Activated naive CD4-positive, alpha-beta T cell treated with anti-CD3 and anti-CD28 coated beads, Interleukin-2, amount 50 U/mL, for 72 hours (primary cell): ENCODE measurements at regions not wholly inside any gene's neighbourhood (a gene's known extent, or its start where the extent isn't known, plus 50 kb on each side); places are given as distances from the start of the nearest gene placed in this dataset.
"Not testable (repeated sequence)": the region's sequence is repeated elsewhere in the genome, so short reads cannot be mapped to it uniquely, and the experiment has no call there.

Experiments used
- ATAC-seq, 2 donors: fragments of 150-1000 bp; cut with Tn5 transposase; 2 replicates each; pipeline ENCODE4 v1.10.0; 2021; ENCODE audit warnings: mild to moderate bottlenecking in 2 of 2, moderate library complexity in 2 of 2
- DNase-seq, 2 donors: peaks; one replicate each; pipeline ENCODE4 v3.0.0; 2021 to 2022; ENCODE audit warnings: low spot score in 2 of 2
- H3K27ac Mint-ChIP-seq, 2 donors: one replicate each; pipeline ENCODE4 v1.8.0; 2022; ENCODE audit warnings: mild to moderate bottlenecking in 2 of 2, mixed read lengths in 2 of 2
- H3K36me3 Mint-ChIP-seq, 2 donors: one replicate each; pipeline ENCODE4 v1.8.0; 2022; ENCODE audit warnings: mixed read lengths in 2 of 2
- H3K9me3 Mint-ChIP-seq, 2 donors: one replicate each; pipeline ENCODE4 v1.8.0; 2022; ENCODE audit warnings: mixed read lengths in 2 of 2

DNA sequence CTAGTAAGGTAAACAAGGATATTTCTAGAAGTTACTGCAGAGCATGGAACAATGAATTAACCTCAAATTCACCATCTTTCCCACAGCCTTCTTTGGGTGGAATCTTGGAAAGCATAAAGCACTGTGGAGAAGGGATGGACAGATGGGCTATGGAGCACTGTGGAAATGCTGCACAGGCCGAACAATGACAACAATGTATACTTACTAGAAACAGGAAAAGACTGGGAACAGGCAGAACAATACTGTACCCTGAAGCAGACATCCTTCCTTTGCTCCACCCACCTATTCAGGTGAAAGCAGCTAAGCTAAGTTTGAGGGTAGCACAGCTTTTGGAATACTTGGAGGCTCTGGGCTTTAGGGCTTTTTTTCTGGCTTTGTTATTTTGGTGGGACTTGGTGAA lies 250.6 kb upstream of the KLF8 start:
- DNase-seq, result no peak
- Mint-ChIP-seq H3K27ac (no peak overlapping the region), H3K36me3 (peaks cover 15 to 19% of the 10 kb centered on the region in 2 donors), H3K9me3 (peaks cover 22 to 26% of the 10 kb centered on the region in 2 donors)
- no peak for ATAC-seq

DNA sequence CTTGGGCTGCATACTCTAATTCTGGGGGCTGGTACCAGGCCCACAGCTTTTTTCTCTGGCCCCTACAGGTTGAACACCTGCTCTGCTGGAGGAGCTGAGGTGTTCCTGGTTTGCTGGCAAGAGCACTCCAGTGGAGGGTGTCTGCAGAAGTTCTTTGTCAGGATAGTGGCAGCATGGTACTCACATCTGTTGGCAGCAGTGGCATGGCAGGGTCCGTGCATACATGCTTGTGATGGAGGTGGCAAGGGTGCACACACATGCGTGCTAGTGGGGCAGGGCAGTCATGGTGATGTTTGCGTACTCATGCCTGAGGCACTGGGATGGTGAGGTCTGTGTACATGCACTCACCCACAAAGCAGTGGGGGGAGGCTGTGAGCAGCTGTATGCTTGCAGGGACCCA lies 235.5 kb upstream of the KLF8 start:
- Mint-ChIP-seq H3K36me3 (peaks cover 10 to 21% of the 10 kb centered on the region in 2 donors), H3K27ac (no peak overlapping the region), H3K9me3 (peaks cover 17 to 19% of the 10 kb centered on the region in 2 donors)
- DNase-seq (no peak), ATAC-seq (no peak)

DNA sequence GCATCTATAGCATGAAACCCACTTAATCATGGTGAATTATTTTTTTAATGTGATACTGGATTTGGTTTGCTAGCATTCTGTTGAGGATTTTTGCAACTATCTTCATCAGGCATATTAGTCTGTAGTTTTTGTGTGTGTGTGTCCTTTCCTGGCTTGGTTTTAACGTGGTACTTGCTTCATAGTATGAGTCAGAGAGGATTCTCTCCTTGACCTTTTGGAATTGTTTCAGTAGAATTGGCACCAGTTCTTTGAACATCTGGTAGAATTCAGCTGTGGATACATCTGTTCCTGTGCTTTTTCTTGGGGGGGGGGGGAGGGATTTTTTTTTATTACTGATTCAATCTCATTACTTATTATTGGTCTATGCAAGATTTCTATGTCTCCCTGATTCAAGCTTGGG lies 232.0 kb upstream of the KLF8 start:
- DNase-seq (no peak), ATAC-seq (no peak)
- no peak overlapping the region for H3K27ac Mint-ChIP-seq

DNA sequence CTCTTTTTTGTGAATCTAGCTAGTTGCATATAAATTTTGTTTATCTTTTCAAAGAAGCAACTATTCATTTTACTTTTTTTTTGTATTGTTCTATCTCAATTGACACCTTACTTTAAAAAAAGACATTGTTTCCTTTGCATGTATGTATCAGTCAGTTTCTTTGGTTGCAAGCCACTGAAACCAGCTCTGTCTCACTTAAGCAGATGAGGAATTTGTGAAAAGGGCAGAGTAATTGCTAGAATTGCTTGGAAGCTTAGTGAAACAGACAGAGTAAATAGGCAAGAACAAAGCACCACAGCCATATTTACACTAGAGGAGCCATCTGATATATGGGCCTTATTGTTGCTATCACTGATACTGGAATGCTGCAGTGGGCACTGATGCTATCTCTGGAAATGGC lies 231.4 kb upstream of the KLF8 start:
- ATAC-seq, result no peak
- Mint-ChIP-seq H3K27ac (no peak overlapping the region), H3K9me3 (no peaks in the 10 kb centered on the region), H3K36me3 (peaks cover 0 to 5% of the 10 kb centered on the region in 2 donors)
- no peak for DNase-seq

More for the DNA sequence above, 232.0 kb upstream of the KLF8 start:
- Mint-ChIP-seq H3K9me3 (peaks cover 1 to 3% of the 10 kb centered on the region in 2 donors), H3K36me3 (peaks cover 0 to 5% of the 10 kb centered on the region in 2 donors)

DNA sequence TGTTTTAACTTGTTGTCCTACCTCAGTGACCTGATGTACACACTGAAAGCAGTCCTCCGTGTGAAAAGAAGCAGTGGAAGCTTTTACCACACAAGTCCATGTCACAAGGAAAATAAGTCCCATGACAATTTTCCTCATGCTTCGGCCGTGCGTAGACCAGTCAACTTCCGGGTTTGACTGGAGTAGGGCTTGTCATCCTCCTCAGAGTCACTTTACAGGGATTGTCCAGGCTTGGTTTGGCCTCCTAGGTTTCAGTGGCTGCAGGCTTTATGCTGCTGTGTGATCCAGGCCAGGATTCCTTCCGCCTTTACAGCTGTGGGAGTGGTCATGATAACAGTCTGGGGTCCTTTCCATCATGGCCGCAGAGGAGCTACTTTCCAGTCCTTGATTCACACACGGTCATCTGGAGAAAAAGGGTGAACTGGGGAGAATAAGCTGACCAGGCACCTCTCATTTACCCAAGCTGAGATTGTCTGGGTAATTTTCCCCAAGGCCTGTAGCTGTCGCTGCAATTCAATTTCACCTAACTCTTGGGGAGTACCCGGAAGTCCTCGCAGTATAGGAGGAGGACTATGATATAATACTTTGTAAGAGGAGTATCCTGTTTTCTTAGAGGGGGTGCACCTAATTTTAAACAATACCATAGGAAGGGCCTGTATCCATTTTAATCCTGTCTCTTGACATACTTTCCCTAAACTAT lies 206.1 kb upstream of the KLF8 start:
- no peaks in the 10 kb centered on the region for H3K9me3 Mint-ChIP-seq
- no peak for DNase-seq
- H3K36me3 Mint-ChIP-seq, result no peaks in the 10 kb centered on the region
- no peak overlapping the region for H3K27ac Mint-ChIP-seq
- ATAC-seq, result no peak

GRCh38 chrX:56026815-56027214 lies 205.3 kb upstream of the KLF8 start:
- no peak for ATAC-seq
- no peaks in the 10 kb centered on the region for H3K36me3 Mint-ChIP-seq
- DNase-seq, result no peak
- no peaks in the 10 kb centered on the region for H3K9me3 Mint-ChIP-seq
- no peak overlapping the region for H3K27ac Mint-ChIP-seq

DNA sequence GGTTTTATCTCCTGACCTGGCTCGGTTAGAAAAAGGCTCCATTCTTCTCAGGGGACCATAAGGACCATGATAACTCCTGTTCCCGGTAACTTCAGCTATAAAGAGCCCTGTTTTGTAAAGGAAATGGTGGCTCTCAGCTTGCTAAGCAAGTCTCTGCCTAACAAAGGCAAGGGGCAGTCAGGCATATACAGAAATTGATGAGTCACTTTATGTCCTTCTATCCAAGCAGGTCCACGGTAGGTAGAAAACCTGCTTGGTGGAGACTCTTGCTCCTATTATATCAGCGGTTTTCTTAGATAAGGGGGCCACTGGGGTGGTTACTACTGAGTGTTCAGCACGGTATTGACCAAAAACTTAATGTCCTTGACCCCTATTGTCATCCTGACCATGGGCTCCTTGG lies 203.0 kb upstream of the KLF8 start:
- no peak for DNase-seq
- H3K27ac Mint-ChIP-seq, result no peak overlapping the region
- no peak for ATAC-seq
- H3K36me3 Mint-ChIP-seq, result no peaks in the 10 kb centered on the region
- H3K9me3 Mint-ChIP-seq, result no peaks in the 10 kb centered on the region

- Mint-ChIP-seq H3K9me3 (no peaks in the 10 kb centered on the region), H3K27ac (no peak overlapping the region), H3K36me3 (no peaks in the 10 kb centered on the region)
- DNase-seq, result no peak
- no peak for ATAC-seq
Measured at GRCh38 chrX:56029691-56030090, 202.5 kb upstream of the KLF8 start.

GRCh38 chrX:56031409-56031808 lies 200.7 kb upstream of the KLF8 start:
- ATAC-seq (no peak), DNase-seq (no peak)
- Mint-ChIP-seq H3K36me3 (no peaks in the 10 kb centered on the region), H3K9me3 (peaks cover 3 to 4% of the 10 kb centered on the region in 2 donors), H3K27ac (no peak overlapping the region)

GRCh38 chrX:56033495-56034180 lies 198.5 kb upstream of the KLF8 start:
- Mint-ChIP-seq H3K9me3 (peaks cover 6 to 7% of the 10 kb centered on the region in 2 donors), H3K36me3 (peaks cover 0 to 5% of the 10 kb centered on the region in 2 donors), H3K27ac (no peak overlapping the region)
- ATAC-seq (no peak), DNase-seq (no peak)

DNA sequence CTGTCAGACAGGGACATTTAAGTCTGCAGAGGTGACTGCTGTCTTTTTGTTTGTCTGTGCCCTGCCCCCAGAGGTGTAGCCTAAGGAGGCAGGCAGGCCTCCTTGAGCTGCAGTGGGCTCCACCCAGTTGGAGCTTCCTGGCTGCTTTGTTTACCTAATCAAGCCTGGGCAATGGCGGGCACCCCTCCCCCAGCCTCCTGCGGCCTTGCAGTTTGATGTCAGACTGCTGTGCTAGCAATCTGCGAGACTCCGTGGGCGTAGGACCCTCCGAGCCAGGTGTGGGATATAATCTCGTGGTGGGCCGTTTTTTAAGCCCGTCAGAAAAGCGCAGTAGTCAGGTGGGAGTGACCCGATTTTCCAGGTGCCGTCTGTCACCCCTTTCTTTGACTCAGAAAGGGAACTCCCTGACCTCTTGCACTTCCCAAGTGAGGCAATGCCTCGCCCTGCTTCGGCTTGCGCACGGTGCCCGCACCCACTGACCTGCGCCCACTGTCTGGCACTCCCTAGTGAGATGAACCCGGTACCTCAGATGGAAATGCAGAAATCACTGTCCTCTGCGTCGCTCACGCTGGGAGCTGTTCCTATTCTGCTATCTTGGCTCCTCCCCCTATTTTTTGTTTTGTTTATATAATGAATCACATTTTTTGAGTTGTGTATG lies 179.4 kb upstream of the KLF8 start:
- H3K27ac Mint-ChIP-seq, ATAC-seq, DNase-seq: not testable (repeated sequence)
- Mint-ChIP-seq H3K36me3 (peaks cover 21 to 26% of the 10 kb centered on the region in 2 donors), H3K9me3 (peaks cover 11 to 23% of the 10 kb centered on the region in 2 donors)

DNA sequence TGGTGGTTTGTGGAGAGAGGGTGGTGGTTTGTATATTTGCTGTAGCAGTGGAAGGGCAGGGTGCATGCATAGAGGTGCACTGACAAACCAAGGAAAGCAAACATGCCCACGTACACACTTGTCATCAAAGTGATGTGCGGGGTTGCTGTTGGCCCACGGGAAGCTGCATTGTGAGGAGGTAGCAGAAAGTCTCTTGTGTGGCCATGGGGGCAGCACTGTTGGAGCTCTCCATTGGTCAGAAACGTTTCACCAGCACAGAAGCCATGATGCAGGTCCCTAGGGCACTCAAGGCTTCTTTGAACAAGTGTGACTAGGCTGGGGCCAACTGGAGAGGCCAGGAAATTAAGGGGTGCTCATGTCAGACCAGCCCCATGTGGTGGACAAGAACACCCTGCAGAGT lies 174.8 kb upstream of the KLF8 start:
- ATAC-seq, result no peak
- H3K36me3 Mint-ChIP-seq, result peaks cover 35 to 37% of the 10 kb centered on the region in 2 donors
- DNase-seq, result no peak
- no peak overlapping the region for H3K27ac Mint-ChIP-seq
- H3K9me3 Mint-ChIP-seq, result peaks cover 21 to 29% of the 10 kb centered on the region in 2 donors

GRCh38 chrX:56066016-56066415 lies 166.1 kb upstream of the KLF8 start:
- peak in 1 of 2 donors; percentile 35 for ATAC-seq
- Mint-ChIP-seq H3K27ac (no peak overlapping the region), H3K36me3 (peaks cover 11 to 30% of the 10 kb centered on the region in 2 donors), H3K9me3 (peaks cover 10 to 14% of the 10 kb centered on the region in 2 donors)
- no peak for DNase-seq

GRCh38 chrX:56068274-56068758 lies 163.8 kb upstream of the KLF8 start:
- no peak overlapping the region for H3K27ac Mint-ChIP-seq
- DNase-seq (no peak), ATAC-seq (no peak)
- peaks cover 0 to 4% of the 10 kb centered on the region in 2 donors for H3K9me3 Mint-ChIP-seq
- peaks cover 0 to 7% of the 10 kb centered on the region in 2 donors for H3K36me3 Mint-ChIP-seq

DNA sequence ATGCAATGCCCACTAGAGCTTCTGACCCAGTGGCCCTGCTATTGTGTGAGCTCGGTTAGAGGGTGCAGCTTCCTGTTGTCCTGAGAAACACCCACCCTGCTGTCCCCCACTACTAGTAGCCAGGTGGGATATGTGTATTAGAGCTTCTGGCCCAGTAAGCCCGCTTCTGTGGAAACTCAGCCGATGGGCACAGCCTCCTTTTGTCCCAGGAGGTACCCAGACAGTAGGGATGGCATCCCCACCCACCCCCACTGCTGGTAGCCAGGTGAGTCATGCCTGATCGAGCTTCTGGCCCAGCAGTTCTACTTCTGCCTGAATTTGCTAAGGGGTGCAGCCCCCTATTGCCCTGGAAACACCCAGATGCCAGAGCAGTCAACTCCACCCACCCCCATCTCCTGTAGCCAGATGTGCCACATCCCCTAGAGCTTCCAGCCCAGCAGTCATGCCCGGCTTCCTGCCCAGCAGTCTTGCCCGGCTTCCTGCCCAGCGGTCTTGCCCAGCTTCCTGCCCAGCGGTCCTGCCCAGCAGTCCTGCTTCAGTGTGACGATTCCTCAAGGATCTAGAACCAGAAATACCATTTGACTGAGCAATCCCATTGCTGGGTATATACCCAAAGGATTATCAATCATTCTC lies 162.7 kb upstream of the KLF8 start:
- no peak overlapping the region for H3K27ac Mint-ChIP-seq
- H3K36me3 Mint-ChIP-seq, result peaks cover 0 to 5% of the 10 kb centered on the region in 2 donors
- H3K9me3 Mint-ChIP-seq, result peaks cover 0 to 4% of the 10 kb centered on the region in 2 donors
- ATAC-seq, result no peak
- no peak for DNase-seq

GRCh38 chrX:56089376-56089775 lies 142.8 kb upstream of the KLF8 start:
- H3K27ac Mint-ChIP-seq, result no peak overlapping the region
- H3K36me3 Mint-ChIP-seq, result no peaks in the 10 kb centered on the region
- no peak for DNase-seq
- no peak for ATAC-seq
- H3K9me3 Mint-ChIP-seq, result no peaks in the 10 kb centered on the region

GRCh38 chrX:56099271-56099670 lies 132.9 kb upstream of the KLF8 start:
- Mint-ChIP-seq H3K9me3 (no peaks in the 10 kb centered on the region), H3K36me3 (no peaks in the 10 kb centered on the region), H3K27ac (no peak overlapping the region)
- DNase-seq (no peak), ATAC-seq (no peak)
